Loucy (cell line): ENCODE measurements at regions not wholly inside any gene's neighbourhood (a gene's known extent, or its start where the extent isn't known, plus 50 kb on each side); places are given as distances from the start of the nearest gene placed in this dataset.

Source experiments
- H2AFZ ChIP-seq: fragments of 200-600 bp; sonication (generic); 2 replicates; pipeline ENCODE4 v1.6.0; 2016; ENCODE audit warnings: antibody characterized with exemption, mild to moderate bottlenecking, low read length, moderate library complexity
- H3F3A ChIP-seq: fragments of 200-600 bp; 2 replicates; pipeline ENCODE4 v1.6.0; 2016; ENCODE audit warnings: antibody characterized with exemption, low read depth, mild to moderate bottlenecking
- H3K27me3 ChIP-seq: fragments of 200-600 bp; sonication (generic); 2 replicates; pipeline ENCODE4 v1.6.1; 2014; ENCODE audit warnings: low read length, mild to moderate bottlenecking; ENCODE audit not compliant: insufficient read depth, poor library complexity, severe bottlenecking
- H3K36me3 ChIP-seq: fragments of 200-600 bp; sonication (generic); 2 replicates; pipeline ENCODE4 v1.6.1; 2016; ENCODE audit warnings: low read length; ENCODE audit not compliant: insufficient read depth
- H3K4me1 ChIP-seq: fragments of 200-600 bp; sonication (generic); 2 replicates; pipeline ENCODE4 v1.5.1; 2014; ENCODE audit warnings: low read length, mild to moderate bottlenecking; ENCODE audit not compliant: insufficient read depth, poor library complexity, severe bottlenecking
- H3K4me2 ChIP-seq: fragments of 200-600 bp; sonication (generic); 2 replicates; pipeline ENCODE4 v1.6.0; 2014; ENCODE audit warnings: antibody characterized with exemption, low read length, low read depth, mild to moderate bottlenecking; ENCODE audit not compliant: poor library complexity, severe bottlenecking
- H3K4me3 ChIP-seq: fragments of 200-600 bp; sonication (generic); 2 replicates; pipeline ENCODE4 v1.5.1; 2014; ENCODE audit warnings: low read length, mild to moderate bottlenecking, mixed read lengths; ENCODE audit not compliant: poor library complexity, severe bottlenecking
- H3K79me2 ChIP-seq: fragments of 200-600 bp; sonication (generic); 2 replicates; pipeline ENCODE4 v1.6.1; 2014; ENCODE audit warnings: low read length; ENCODE audit not compliant: insufficient read depth
- H3K9ac ChIP-seq: fragments of 200-600 bp; sonication (generic); 2 replicates; pipeline ENCODE4 v1.6.0; 2014; ENCODE audit warnings: mild to moderate bottlenecking, low read depth, low read length, moderate library complexity; ENCODE audit not compliant: poor library complexity, severe bottlenecking
- H3K9me2 ChIP-seq: fragments of 200-600 bp; sonication (generic); replicated peaks from 2 replicates; pipeline ENCODE4 v1.6.1; 2016; ENCODE audit warnings: low read depth, low read length, mixed read lengths
- H3K9me3 ChIP-seq: fragments of 200-600 bp; sonication (generic); 2 replicates; pipeline ENCODE4 v1.6.1; 2014; ENCODE audit warnings: mild to moderate bottlenecking, antibody characterized with exemption, low read length, low read depth; ENCODE audit not compliant: insufficient read depth
- H4K20me1 ChIP-seq: fragments of 200-600 bp; sonication (generic); 2 replicates; pipeline ENCODE4 v1.6.0; 2014; ENCODE audit warnings: antibody characterized with exemption, low read length, mild to moderate bottlenecking; ENCODE audit not compliant: insufficient read depth, poor library complexity, severe bottlenecking
- EZH2phosphoT487 ChIP-seq: fragments of 200-600 bp; IDR thresholded peaks from 2 replicates; pipeline ENCODE4 v1.6.1; 2018; ENCODE audit warnings: antibody characterized with exemption, mild to moderate bottlenecking, moderate library complexity, borderline replicate concordance
- TF ChIP-seq, protein P1 (sequence below): fragments of 200-600 bp; sonication (generic); conservative IDR thresholded peaks from 2 replicates; pipeline ENCODE4 v1.5.1; 2014; ENCODE audit warnings: mild to moderate bottlenecking, antibody characterized with exemption, low read length

DNA sequence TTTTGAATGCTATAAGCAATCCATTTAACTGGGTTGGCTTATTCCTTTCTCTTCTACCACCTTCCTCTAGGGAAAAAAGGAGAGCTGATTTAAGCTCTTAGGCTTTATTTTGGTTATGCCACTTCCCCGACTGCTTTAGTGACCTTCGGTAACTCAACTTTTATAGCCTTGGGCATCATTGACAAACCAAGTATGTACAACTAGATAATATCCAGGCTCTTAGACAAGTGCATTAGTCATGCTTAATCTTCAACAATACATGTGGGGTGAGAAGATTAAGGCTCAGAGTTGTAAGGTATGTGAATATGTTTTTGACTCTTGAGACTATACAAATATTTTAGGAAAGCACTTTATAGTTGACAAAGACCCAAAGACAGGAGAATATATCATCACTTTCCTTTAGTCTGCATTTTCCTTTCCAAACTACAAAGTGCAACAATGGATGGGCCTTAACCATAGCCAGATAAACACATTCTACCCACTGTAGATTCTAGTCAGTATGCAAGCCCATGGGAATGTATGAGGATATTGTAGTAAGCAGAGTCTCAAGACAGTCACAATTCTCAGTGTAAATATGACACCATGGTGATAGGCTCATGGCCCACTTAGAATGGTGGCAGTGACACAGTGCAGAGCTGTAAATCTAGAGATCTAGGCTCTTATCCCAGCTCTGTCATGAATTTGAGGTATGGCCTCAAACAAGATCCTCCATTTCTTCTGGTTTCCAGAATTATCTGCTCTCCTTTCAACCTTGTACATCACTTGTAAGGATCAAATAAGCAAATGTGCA is 1117.3 kb downstream of the SORCS3 start:
- Histone ChIP-seq H3K4me1 (no peaks in the 10 kb centered on the region), H3K27me3 (no peaks in the 10 kb centered on the region), H3F3A (no peaks in the 10 kb centered on the region), H3K4me2 (no peak overlapping the region), H3K9ac (no peak overlapping the region), H3K79me2 (no peaks in the 10 kb centered on the region), H3K9me3 (no peaks in the 10 kb centered on the region), H3K36me3 (no peaks in the 10 kb centered on the region), H3K9me2 (no peaks in the 10 kb centered on the region), H4K20me1 (no peaks in the 10 kb centered on the region), H3K4me3 (no peak overlapping the region), H2AFZ (no peak overlapping the region)
- no peak for TF ChIP-seq EZH2phosphoT487
- TF ChIP-seq, protein P1, sequence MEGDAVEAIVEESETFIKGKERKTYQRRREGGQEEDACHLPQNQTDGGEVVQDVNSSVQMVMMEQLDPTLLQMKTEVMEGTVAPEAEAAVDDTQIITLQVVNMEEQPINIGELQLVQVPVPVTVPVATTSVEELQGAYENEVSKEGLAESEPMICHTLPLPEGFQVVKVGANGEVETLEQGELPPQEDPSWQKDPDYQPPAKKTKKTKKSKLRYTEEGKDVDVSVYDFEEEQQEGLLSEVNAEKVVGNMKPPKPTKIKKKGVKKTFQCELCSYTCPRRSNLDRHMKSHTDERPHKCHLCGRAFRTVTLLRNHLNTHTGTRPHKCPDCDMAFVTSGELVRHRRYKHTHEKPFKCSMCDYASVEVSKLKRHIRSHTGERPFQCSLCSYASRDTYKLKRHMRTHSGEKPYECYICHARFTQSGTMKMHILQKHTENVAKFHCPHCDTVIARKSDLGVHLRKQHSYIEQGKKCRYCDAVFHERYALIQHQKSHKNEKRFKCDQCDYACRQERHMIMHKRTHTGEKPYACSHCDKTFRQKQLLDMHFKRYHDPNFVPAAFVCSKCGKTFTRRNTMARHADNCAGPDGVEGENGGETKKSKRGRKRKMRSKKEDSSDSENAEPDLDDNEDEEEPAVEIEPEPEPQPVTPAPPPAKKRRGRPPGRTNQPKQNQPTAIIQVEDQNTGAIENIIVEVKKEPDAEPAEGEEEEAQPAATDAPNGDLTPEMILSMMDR, result no peak

GRCh38 chr10:105757302-105757701 is 1116.2 kb downstream of the SORCS3 start:
- H3K36me3 ChIP-seq, result no peaks in the 10 kb centered on the region
- no peak for TF ChIP-seq EZH2phosphoT487
- TF ChIP-seq, protein P1, result no peak
- no peak overlapping the region for H3K4me3 ChIP-seq
- no peaks in the 10 kb centered on the region for H3K9me2 ChIP-seq
- no peaks in the 10 kb centered on the region for H3K4me1 ChIP-seq
- H3F3A ChIP-seq, result no peaks in the 10 kb centered on the region
- no peaks in the 10 kb centered on the region for H3K9me3 ChIP-seq
- H2AFZ ChIP-seq, result no peak overlapping the region
- H3K4me2 ChIP-seq, result no peak overlapping the region
- H4K20me1 ChIP-seq, result no peaks in the 10 kb centered on the region
- H3K27me3 ChIP-seq, result no peaks in the 10 kb centered on the region
- H3K79me2 ChIP-seq, result no peaks in the 10 kb centered on the region
- H3K9ac ChIP-seq, result no peak overlapping the region

- Histone ChIP-seq H3K4me1 (no peaks in the 10 kb centered on the region), H3K9me3 (no peaks in the 10 kb centered on the region)
Measured at GRCh38 chr10:105756386-105756785, 1115.3 kb downstream of the SORCS3 start.

More at GRCh38 chr10:105756386-105756785, 1115.3 kb downstream of the SORCS3 start:
- TF ChIP-seq EZH2phosphoT487, result no peak
- TF ChIP-seq, protein P1, result no peak
- H3F3A ChIP-seq, result no peaks in the 10 kb centered on the region
- no peak overlapping the region for H3K4me2 ChIP-seq
- H2AFZ ChIP-seq, result no peak overlapping the region
- no peaks in the 10 kb centered on the region for H3K36me3 ChIP-seq
- H3K79me2 ChIP-seq, result no peaks in the 10 kb centered on the region
- no peaks in the 10 kb centered on the region for H3K27me3 ChIP-seq
- H3K4me3 ChIP-seq, result no peak overlapping the region
- no peaks in the 10 kb centered on the region for H3K9me2 ChIP-seq
- H4K20me1 ChIP-seq, result no peaks in the 10 kb centered on the region
- H3K9ac ChIP-seq, result no peak overlapping the region
